ENCODE measurements at regions not wholly inside any gene's neighbourhood (a gene's known extent, or its start where the extent isn't known, plus 50 kb on each side); places are given as distances from the start of the nearest gene placed in this dataset.

DNA sequence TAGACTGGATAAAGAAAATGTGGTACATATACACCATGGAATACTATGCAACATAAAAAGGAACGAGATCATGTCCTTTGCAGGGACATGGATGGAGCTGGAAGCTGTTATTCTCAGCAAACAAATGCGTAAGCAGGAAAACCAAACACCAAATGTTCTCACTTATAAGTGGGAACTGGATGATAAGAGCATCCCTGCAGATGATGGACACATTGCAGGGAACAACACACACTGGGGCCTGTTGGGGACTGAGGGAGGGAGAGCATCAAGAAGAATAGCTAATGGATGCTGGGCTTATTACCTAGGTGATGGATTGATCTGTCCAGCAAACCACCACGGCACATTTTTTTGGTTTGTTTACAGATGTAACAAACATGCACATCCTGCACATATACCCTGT lies 470.5 kb upstream of the CITED2 start:
- H3K9me3 ChIP-seq (ENCODE audit: insufficient read depth, low read depth, low read length), result no peaks in the 10 kb centered on the region
- H3K27ac ChIP-seq (ENCODE audit: low read depth, low read length), result no peak overlapping the region
- H3K36me3 ChIP-seq (ENCODE audit: insufficient read depth, low read length), result no peaks in the 10 kb centered on the region
- H3K4me2 ChIP-seq (ENCODE audit: low read length), result no peak overlapping the region
- H3K4me3 ChIP-seq (ENCODE audit: insufficient read depth, low read depth, low read length), result no peak overlapping the region
- Mint-ChIP-seq H3K4me3 (ENCODE audit: unreplicated experiment) (no peak overlapping the region), H3K4me1 (ENCODE audit: low read depth, unreplicated experiment) (peaks cover 2% of the 10 kb centered on the region), H3K27me3 (ENCODE audit: low read depth, unreplicated experiment) (no peaks in the 10 kb centered on the region), H3K27ac (ENCODE audit: unreplicated experiment) (no peak overlapping the region), H3K36me3 (ENCODE audit: low read depth, unreplicated experiment) (peaks cover 2% of the 10 kb centered on the region), H3K9me3 (ENCODE audit: unreplicated experiment) (peaks cover 5% of the 10 kb centered on the region)
- H4K20me1 ChIP-seq (ENCODE audit: insufficient read depth, low read length), result no peaks in the 10 kb centered on the region
- no peaks in the 10 kb centered on the region for H3K4me1 ChIP-seq (ENCODE audit: insufficient read depth, low read length)
- DNase-seq (ENCODE audit: low read depth) (no peak), FAIRE-seq (no peak)
- no peaks in the 10 kb centered on the region for H3K27me3 ChIP-seq (ENCODE audit: insufficient read depth, low read length)
- TF ChIP-seq, protein P1, sequence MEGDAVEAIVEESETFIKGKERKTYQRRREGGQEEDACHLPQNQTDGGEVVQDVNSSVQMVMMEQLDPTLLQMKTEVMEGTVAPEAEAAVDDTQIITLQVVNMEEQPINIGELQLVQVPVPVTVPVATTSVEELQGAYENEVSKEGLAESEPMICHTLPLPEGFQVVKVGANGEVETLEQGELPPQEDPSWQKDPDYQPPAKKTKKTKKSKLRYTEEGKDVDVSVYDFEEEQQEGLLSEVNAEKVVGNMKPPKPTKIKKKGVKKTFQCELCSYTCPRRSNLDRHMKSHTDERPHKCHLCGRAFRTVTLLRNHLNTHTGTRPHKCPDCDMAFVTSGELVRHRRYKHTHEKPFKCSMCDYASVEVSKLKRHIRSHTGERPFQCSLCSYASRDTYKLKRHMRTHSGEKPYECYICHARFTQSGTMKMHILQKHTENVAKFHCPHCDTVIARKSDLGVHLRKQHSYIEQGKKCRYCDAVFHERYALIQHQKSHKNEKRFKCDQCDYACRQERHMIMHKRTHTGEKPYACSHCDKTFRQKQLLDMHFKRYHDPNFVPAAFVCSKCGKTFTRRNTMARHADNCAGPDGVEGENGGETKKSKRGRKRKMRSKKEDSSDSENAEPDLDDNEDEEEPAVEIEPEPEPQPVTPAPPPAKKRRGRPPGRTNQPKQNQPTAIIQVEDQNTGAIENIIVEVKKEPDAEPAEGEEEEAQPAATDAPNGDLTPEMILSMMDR (IDR thresholded peaks at IDR 0.05; ENCODE audit: insufficient read depth, low read depth, low read length), result no peak
- TF ChIP-seq EZH2 (IDR thresholded peaks at IDR 0.05; ENCODE audit: insufficient read depth, low read length), result no peak
- no peak overlapping the region for H3K9ac ChIP-seq (ENCODE audit: low read length)
- no peaks in the 10 kb centered on the region for H3K79me2 ChIP-seq (ENCODE audit: insufficient read depth, low read length)
- H2AFZ ChIP-seq (ENCODE audit: low read depth, low read length), result no peak overlapping the region

DNA sequence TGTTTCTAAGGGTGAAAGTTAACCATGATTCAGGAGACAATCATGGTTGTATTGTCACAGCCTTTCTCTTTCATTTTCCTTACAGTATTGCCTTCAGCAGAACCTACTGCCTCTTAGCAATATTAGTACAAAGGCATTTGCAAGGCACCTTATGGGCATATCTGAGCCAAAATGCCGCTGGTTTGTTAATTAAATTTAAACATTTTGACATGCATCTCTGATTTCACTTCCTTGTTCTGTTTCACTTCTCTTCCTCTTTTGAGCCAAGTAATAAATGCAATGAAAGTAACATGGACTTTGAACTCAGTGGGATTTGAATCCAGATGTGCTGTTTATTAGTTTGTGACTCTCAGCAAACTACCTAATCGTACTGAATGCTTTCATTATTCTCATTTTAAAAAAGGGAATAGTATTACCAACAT lies 467.4 kb upstream of the CITED2 start:
- Histone ChIP-seq H3K27me3 (ENCODE audit: insufficient read depth, low read length) (no peaks in the 10 kb centered on the region), H4K20me1 (ENCODE audit: insufficient read depth, low read length) (no peaks in the 10 kb centered on the region), H3K79me2 (ENCODE audit: insufficient read depth, low read length) (no peaks in the 10 kb centered on the region), H3K4me1 (ENCODE audit: insufficient read depth, low read length) (no peaks in the 10 kb centered on the region), H2AFZ (ENCODE audit: low read depth, low read length) (no peak overlapping the region), H3K36me3 (ENCODE audit: insufficient read depth, low read length) (no peaks in the 10 kb centered on the region), H3K4me2 (ENCODE audit: low read length) (no peak overlapping the region), H3K4me3 (ENCODE audit: insufficient read depth, low read depth, low read length) (no peak overlapping the region), H3K27ac (ENCODE audit: low read depth, low read length) (no peak overlapping the region), H3K9me3 (ENCODE audit: insufficient read depth, low read depth, low read length) (no peaks in the 10 kb centered on the region), H3K9ac (ENCODE audit: low read length) (no peak overlapping the region)
- H3K27ac Mint-ChIP-seq (ENCODE audit: unreplicated experiment), result no peak overlapping the region
- TF ChIP-seq, protein P1 (IDR thresholded peaks at IDR 0.05; ENCODE audit: insufficient read depth, low read depth, low read length), result no peak
- TF ChIP-seq EZH2 (IDR thresholded peaks at IDR 0.05; ENCODE audit: insufficient read depth, low read length), result no peak
- no peak for DNase-seq (ENCODE audit: low read depth)
- H3K4me3 Mint-ChIP-seq (ENCODE audit: unreplicated experiment), result no peak overlapping the region
- peaks cover 3% of the 10 kb centered on the region for H3K9me3 Mint-ChIP-seq (ENCODE audit: unreplicated experiment)
- H3K4me1 Mint-ChIP-seq (ENCODE audit: low read depth, unreplicated experiment), result peaks cover 5% of the 10 kb centered on the region
- FAIRE-seq, result no peak
- no peaks in the 10 kb centered on the region for H3K27me3 Mint-ChIP-seq (ENCODE audit: low read depth, unreplicated experiment)
- H3K36me3 Mint-ChIP-seq (ENCODE audit: low read depth, unreplicated experiment), result peaks cover 2% of the 10 kb centered on the region

DNA sequence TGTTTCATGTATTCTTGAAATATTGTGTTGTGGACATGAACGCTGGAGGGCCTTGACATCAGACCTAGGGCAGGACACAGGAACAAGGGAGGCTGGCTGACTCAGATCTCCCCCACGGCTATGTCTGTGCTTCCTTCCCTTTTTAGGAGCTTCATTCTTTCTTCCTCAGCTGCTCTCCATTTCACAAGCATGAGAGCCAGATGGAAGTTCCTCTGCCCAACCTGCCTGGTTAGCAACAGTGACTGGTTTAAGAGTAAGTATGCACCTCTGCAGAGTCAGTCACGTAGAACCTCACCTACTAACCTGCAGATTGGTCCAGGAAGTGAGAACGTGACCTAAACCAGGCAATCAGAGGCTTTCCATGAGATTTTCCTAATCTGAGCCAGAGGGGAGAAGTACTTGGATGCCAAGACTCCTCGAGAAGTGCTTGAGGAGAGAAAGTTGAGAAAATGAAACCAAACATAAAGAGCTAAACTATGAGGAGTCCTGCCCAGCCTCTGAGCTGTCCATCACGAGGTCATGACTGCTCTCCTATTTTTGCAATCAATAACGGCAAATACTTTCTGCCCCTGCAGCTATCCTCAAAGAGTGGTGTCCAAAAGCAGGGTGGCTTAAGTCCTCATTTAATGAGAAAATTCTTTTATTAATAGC lies 465.2 kb upstream of the CITED2 start:
- H3K36me3 Mint-ChIP-seq (ENCODE audit: low read depth, unreplicated experiment), result peaks cover 2% of the 10 kb centered on the region
- H3K4me1 Mint-ChIP-seq (ENCODE audit: low read depth, unreplicated experiment), result peaks cover 5% of the 10 kb centered on the region
- Histone ChIP-seq H4K20me1 (ENCODE audit: insufficient read depth, low read length) (no peaks in the 10 kb centered on the region), H3K9me3 (ENCODE audit: insufficient read depth, low read depth, low read length) (no peaks in the 10 kb centered on the region), H3K4me3 (ENCODE audit: insufficient read depth, low read depth, low read length) (no peak overlapping the region), H3K79me2 (ENCODE audit: insufficient read depth, low read length) (no peaks in the 10 kb centered on the region), H3K27me3 (ENCODE audit: insufficient read depth, low read length) (no peaks in the 10 kb centered on the region), H3K9ac (ENCODE audit: low read length) (no peak overlapping the region), H2AFZ (ENCODE audit: low read depth, low read length) (peak overlapping the region; percentile 38), H3K4me2 (ENCODE audit: low read length) (no peak overlapping the region), H3K27ac (ENCODE audit: low read depth, low read length) (no peak overlapping the region), H3K36me3 (ENCODE audit: insufficient read depth, low read length) (no peaks in the 10 kb centered on the region), H3K4me1 (ENCODE audit: insufficient read depth, low read length) (no peaks in the 10 kb centered on the region)
- DNase-seq (ENCODE audit: low read depth) (no peak), FAIRE-seq (no peak)
- peaks cover 3% of the 10 kb centered on the region for H3K9me3 Mint-ChIP-seq (ENCODE audit: unreplicated experiment)
- H3K4me3 Mint-ChIP-seq (ENCODE audit: unreplicated experiment), result no peak overlapping the region
- H3K27me3 Mint-ChIP-seq (ENCODE audit: low read depth, unreplicated experiment), result no peaks in the 10 kb centered on the region
- TF ChIP-seq, protein P1 (IDR thresholded peaks at IDR 0.05; ENCODE audit: insufficient read depth, low read depth, low read length), result no peak
- no peak for TF ChIP-seq EZH2 (IDR thresholded peaks at IDR 0.05; ENCODE audit: insufficient read depth, low read length)
- peak overlapping the region; percentile 54 for H3K27ac Mint-ChIP-seq (ENCODE audit: unreplicated experiment)
